H7 (cell line): ENCODE measurements at regions not wholly inside any gene's neighbourhood (a gene's known extent, or its start where the extent isn't known, plus 50 kb on each side); places are given as distances from the start of the nearest gene placed in this dataset.
"Not testable (repeated sequence)": the region's sequence is repeated elsewhere in the genome, so short reads cannot be mapped to it uniquely, and the experiment has no call there.

ENCODE experiments used
- DNase-seq: peaks from one replicate; pipeline ENCODE4 v3.0.0; 2012
- H3K27me3 ChIP-seq: 2 replicates; pipeline ENCODE4 v1.6.0; 2011; ENCODE audit warnings: mild to moderate bottlenecking, low read length; ENCODE audit not compliant: control insufficient read depth, insufficient read depth
- H3K36me3 ChIP-seq: replicated peaks from 2 replicates; pipeline ENCODE4 v1.5.1; 2011; ENCODE audit warnings: low read length; ENCODE audit not compliant: control insufficient read depth, insufficient read depth
- H3K4me3 ChIP-seq: 2 replicates; pipeline ENCODE4 v1.5.1; 2011; ENCODE audit warnings: low read depth, mild to moderate bottlenecking, control low read depth, low read length, moderate library complexity; ENCODE audit not compliant: insufficient read depth

DNA sequence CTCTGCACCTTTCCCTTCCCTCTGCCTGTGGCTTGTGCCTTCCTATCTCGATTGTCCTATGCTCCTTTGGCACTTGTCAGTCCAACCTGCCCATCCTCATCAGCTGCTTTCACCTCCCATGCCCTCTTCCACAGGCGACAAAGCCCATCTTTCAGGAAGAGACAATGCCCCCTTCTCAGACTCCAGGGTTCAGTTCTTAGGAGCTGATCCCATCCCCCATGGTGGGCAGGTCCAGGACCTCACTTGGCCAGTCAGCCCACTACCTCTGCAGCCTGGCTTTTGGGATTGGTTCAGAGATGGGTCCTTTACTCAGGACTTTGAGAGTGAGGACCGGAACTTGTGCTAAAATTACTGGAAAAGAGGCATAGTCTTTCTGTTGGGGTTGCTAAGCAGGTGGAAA, 74.0 kb upstream of the NANOS1 start:
- no peak overlapping the region for H3K4me3 ChIP-seq
- no peak for DNase-seq
- H3K27me3 ChIP-seq = no peaks in the 10 kb centered on the region
- H3K36me3 ChIP-seq = no peaks in the 10 kb centered on the region

DNA sequence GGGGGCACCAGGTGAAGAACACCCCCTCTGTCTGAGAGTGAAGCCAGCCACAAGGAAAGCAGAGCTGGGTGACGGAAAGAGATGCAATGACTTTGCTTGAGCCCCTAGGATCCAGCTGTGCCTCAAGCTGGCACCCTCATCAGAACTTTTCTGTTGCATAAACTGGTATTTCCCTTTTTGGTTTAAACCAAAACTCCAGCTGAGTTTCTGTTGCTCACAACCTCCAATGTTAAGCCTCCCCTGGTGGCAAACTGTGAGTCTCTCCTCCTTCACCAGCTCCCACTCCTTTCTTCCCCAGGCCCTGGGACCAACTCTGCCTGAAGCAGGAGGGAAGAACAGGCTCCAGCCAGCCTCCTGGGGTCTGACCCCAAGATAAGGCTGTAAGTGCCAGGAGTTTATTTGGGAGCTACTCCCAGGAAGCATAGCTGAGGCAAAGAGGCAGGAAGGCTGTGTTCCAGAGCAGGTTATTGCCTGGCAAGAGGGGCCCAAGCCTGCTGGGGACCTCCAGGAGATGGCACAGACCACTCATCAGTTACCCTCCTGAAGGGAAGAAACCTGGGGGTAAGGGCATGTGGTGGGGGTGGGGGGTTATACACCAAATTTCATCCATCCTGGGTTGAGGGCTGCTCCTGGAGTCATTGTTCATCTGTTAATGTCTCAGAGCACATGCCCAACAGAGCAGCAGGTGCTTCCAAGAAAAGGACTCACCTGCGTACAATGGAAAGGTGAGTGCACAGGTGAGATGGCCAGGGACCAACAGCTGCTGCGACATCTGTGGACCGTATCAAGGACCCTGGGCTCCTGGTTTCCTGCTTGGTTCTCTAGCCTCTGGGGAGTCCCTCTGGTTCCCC, 73.3 kb upstream of the NANOS1 start:
- no peak for DNase-seq
- Histone ChIP-seq H3K4me3 (no peak overlapping the region), H3K27me3 (no peaks in the 10 kb centered on the region), H3K36me3 (no peaks in the 10 kb centered on the region)

DNA sequence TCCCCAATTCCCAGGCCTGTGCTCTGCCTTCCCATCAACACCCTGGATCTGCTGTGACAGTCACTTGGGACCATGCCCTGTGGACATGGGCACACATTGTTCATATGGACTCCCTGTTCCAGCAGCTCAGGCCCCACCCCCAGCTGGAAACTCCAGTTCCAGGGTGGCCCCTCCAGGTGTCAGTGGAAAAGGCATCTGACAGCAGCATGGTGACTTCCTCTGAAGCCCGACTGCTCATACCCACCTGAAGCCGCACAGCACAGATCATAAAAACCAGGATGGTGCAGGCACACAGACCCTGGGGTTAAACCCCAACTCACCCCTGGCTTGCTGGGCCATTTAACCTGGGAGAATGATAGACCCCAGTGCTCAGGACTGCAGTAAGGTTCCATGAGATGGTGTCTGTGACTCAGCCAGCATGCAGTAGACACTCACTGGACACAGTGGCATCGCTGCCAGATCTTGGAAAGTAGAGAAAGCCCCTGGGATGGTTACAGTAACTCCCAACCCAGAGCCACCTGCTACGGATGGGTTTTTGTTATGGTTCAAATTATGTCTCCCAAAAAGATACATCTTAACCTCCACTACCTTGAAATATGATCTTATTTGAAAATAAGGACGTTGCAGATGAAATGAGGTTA, 72.6 kb upstream of the NANOS1 start:
- no peaks in the 10 kb centered on the region for H3K36me3 ChIP-seq
- no peak for DNase-seq
- H3K4me3 ChIP-seq = no peak overlapping the region
- H3K27me3 ChIP-seq = no peaks in the 10 kb centered on the region

DNA sequence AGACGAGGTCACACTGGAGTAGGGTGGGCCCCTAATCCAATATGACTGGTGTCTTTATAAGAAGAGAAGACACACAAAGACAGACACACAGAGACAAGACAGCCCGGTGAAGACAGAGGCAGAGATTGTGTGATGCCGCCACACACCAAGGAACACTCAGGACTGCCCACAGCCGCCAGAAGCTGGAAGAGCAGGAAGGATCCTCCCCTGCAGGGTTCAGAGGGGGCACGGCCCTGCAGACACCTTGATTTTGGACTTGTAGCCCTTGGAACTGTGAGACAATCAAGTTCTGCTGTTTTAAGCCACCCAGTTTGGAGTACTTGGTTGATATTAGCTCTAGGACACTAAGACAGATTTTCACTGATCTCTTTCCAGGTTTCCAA, 72.1 kb upstream of the NANOS1 start:
- H3K27me3 ChIP-seq = no peaks in the 10 kb centered on the region
- no peak overlapping the region for H3K4me3 ChIP-seq
- no peaks in the 10 kb centered on the region for H3K36me3 ChIP-seq
- DNase-seq = no peak

DNA sequence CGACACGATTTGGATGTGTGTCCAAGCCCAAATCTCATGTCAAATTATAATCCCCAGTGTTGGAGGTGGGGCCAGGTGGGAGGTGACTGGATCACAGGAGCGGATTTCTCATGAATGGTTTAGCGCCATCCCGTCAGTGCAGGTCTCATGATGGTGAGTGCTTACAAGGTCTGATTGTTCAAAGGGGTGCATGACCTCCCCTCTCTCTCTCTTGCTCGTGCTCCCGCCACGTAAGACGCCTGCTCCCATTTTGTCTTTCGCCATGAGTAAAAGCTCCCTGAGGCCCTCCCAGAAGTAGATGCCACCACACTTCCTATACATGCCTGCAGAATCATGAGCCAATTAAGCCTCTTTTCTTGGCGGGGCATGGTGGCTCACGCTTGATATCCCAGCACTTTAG, 71.5 kb upstream of the NANOS1 start:
- Histone ChIP-seq H3K36me3 (no peaks in the 10 kb centered on the region), H3K4me3 (no peak overlapping the region), H3K27me3 (no peaks in the 10 kb centered on the region)
- no peak for DNase-seq

DNA sequence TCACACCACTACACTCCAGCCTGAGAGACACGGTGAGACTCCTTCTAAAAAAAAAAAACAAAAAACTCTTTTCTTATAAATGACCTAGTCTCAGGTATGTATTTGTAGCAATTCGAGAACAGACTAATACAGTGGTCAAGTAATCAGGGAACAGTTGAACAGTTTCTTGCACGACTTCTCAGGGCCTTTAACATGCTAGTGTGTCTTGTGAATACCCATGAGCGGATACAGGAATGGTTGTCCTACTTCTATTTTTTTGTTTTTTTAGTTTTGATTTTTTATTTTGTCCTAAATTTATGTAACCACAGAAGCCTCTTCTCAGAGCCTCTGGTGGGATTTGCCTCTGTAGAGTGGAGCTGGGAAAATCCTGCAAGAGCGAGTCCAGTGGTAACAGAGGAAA, 71.0 kb upstream of the NANOS1 start:
- Histone ChIP-seq H3K36me3 (no peaks in the 10 kb centered on the region), H3K27me3 (no peaks in the 10 kb centered on the region), H3K4me3 (no peak overlapping the region)
- no peak for DNase-seq

DNA sequence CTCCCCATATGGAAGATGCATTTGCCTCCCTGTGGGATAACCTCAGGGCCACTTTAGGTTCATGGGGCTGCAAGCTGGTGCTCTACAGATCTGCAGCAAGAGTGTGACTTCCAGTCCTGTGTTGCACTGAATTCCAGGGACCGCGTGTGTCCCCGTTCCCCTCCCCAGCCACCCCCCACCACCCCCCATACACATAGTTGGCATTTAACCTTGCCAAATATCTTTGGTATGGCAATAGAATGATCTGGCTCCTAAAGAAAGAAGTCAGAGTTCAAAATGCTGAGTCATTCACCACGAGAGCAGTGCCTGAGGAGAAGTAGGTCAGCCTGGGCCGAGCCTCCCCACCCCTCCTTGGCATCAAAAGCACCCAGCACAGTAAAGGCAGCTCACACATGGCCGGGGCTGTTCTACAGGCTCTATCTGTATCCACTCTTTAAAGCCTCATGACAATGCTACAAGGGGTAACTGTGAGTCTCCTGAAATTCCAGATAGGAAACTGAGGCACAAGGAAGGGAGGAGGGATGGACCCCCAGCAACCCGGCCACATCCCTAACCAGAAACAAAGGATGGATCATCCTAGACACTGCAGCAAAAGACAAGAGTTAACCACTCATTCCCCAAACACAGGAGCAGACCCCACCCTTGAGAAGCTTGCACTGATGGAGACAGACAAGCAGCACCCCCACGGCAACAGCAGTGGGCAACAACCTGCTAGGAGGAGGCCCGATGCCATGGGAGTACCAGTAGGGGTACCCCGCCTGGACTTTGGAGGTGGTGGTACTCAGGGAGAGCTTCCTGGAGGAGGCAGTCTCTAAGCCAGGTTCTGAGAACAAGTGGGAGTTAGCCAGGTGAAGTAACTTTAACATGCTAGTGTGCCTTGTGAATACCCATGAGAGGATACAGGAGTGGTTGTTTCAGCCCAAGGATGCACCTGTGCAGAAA, 70.3 kb upstream of the NANOS1 start:
- no peak for DNase-seq
- no peaks in the 10 kb centered on the region for H3K27me3 ChIP-seq
- H3K36me3 ChIP-seq = no peaks in the 10 kb centered on the region
- H3K4me3 ChIP-seq = no peak overlapping the region

DNA sequence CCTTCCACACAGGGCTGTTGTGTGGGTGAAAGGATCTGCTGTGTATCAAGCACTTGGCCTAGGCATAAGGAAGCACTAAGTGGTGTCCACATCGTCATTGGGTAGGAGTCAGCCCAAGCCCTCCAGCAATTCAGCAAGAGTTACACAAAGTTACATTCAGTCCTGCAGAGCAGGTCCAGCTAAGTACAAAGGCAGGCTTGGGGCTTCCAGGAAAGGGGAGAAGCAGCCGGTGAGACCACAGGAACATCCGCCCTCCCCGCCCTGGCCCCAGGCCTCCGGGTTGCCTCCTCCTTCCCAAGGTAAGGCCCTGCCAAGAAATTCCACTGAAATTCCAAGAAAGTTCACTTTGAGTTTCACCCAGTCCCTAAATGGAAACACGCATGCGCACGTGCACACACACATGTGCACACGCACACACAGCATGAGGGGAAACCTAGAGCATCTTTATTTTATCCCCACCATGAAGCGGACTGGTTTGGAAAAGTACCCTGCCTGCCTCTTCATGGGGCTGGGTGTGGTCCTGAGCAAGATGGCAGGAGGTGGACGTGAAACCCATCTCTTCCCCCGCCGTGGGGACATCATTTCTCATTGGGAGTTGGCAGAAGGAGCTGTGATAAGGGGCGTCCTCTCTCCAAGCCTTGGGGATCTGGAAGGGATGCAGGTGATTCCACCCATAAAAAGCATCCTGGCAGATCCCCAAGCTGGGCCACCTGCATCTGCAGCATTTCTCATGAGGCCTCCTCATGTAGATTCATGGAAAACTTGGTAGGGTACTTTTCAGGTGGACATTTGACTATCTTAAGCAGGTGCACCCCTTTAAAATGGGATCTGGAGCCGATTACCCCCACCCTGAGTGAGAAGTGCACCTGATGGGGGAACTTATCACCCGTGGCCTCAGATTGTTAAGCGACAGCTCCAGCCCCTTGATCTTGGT, 69.1 kb upstream of the NANOS1 start:
- no peak overlapping the region for H3K4me3 ChIP-seq
- no peaks in the 10 kb centered on the region for H3K27me3 ChIP-seq
- no peak for DNase-seq
- H3K36me3 ChIP-seq = no peaks in the 10 kb centered on the region

DNA sequence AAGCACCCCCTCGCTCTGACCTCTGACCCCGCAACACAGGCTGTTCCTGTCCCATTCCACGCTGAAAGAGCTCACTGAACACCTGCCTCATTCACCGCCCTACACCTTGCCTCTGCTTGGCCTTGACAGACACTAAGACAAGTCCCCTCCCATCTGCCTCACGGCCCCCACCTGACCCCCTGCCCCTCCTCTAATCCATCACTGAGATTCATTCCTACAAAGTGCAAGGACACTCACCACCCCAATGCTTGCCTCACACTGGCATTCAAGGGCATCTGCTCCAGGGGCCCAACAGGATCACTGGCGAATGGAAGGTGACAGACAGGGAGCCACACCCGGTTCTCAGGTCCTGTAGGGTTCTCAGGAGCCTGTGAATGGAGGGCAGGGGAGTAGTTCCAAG, 68.1 kb upstream of the NANOS1 start:
- H3K27me3 ChIP-seq = no peaks in the 10 kb centered on the region
- H3K36me3 ChIP-seq = no peaks in the 10 kb centered on the region
- DNase-seq = no peak

DNA sequence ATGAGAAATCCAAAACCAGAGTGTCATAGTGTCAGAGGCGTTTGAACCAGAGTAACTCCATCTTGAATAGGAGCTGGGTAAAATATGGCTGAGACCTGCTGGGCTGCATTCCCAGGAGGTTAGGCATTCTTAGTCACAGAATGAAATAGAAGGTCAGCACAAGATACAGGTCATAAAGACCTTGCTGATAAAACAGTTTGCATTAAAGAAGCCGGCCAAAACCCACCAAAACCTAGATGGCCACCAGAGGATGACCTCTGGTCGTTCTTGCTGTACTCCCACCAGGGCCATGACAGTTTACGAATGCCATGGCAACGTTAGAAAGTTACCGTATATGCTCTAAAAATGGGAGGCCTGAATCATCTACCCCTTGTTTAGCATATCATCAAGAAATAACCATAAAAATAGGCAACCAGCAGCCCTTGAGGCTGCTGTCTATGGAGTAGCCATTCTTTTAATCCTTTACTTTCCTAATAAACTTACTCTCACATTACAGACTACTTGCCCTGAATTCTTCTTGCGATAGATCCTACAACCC, 67.1 kb upstream of the NANOS1 start:
- not testable (repeated sequence) for H3K4me3 ChIP-seq, DNase-seq, H3K36me3 ChIP-seq, H3K27me3 ChIP-seq

More for the DNA sequence above, 68.1 kb upstream of the NANOS1 start:
- H3K4me3 ChIP-seq = no peak overlapping the region

DNA sequence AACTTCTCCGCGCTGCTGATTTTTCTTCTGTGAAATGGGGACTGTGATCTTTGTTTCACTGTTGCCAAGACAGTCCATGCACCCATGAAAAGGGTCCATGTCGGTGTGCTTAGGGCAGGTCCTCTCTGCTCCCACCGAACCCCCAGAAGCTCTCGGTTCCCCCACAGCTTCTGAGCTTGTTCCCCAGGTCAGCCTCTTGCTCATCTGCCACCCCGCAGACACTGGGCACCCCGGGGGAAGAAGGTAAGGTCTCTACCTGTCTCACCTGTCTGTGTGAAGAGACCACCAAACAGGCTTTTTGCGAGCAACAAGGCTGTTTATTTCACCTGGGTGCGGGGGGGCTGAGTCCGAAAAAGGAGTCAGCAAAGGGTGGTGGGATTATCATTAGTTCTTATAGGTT, 66.2 kb upstream of the NANOS1 start:
- no peak for DNase-seq
- H3K36me3 ChIP-seq = no peaks in the 10 kb centered on the region
- H3K4me3 ChIP-seq = no peak overlapping the region
- no peaks in the 10 kb centered on the region for H3K27me3 ChIP-seq

DNA sequence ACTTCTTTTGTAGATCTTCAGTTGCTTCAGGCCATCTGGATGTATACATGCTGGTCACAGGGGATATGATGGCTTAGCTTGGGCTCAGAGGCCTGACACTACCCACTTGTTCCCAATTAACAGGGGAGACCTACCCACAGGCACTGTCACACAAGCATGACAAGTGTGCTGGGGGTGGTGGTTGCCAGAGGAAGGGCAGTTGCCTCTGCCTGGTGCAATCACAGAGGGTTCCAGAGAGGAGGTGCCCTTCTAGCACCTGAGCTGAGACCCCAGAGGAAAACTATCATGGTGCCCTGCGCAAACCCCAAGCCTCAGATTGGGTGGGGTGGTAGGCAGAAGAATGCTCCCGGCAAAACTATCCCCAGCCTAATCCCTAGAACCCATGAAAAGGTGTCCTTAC, 65.6 kb upstream of the NANOS1 start:
- DNase-seq = no peak
- Histone ChIP-seq H3K4me3 (no peak overlapping the region), H3K27me3 (no peaks in the 10 kb centered on the region), H3K36me3 (no peaks in the 10 kb centered on the region)

DNA sequence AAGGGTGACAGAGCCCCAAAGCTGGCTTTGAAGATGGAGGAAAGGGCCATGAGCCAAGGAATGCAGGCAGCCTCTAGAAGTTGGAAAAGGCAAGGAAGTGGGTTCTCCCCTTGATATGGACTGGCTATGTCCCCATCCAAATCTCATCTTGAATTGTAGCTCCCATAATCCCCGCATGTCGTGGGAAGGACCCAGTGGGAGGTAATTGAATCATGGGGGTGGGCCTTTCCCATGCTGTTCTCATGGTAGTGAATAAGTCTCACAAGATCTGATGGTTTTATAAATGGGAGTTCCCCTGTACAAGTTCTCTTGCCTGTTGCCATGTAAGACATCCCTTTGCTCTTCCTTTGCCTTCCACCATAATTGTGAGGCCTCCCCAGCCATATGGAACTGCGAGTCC, 65.0 kb upstream of the NANOS1 start:
- DNase-seq, H3K4me3 ChIP-seq, H3K36me3 ChIP-seq, H3K27me3 ChIP-seq: not testable (repeated sequence)

DNA sequence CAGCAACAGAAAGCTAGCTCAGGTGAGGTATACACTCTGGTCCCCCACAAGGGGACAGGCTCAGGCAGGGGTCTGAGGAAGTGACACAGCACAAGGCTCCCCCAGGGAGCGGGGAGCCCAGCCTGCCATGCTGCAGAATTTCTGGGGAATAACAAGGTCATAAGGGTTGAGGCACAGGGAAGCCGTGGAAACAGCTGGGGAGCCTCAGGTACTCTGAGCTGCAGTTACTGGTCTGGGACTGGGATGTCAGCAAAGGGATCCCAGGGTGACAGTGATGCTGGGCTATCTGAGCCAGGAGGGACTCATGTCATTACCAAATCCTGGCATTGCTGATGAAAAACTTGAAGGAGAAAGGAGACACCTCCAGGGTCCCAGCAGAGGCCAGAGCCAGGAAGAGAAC, 64.4 kb upstream of the NANOS1 start:
- no peak for DNase-seq
- no peak overlapping the region for H3K4me3 ChIP-seq

More for the DNA sequence above, 64.4 kb upstream of the NANOS1 start:
- H3K27me3 ChIP-seq = no peaks in the 10 kb centered on the region; the same call in 1 of the 2 replicates
- H3K36me3 ChIP-seq = no peaks in the 10 kb centered on the region
